ENCODE measurements at regions not wholly inside any gene's neighbourhood (a gene's known extent, or its start where the extent isn't known, plus 50 kb on each side); places are given as distances from the start of the nearest gene placed in this dataset.

DNA sequence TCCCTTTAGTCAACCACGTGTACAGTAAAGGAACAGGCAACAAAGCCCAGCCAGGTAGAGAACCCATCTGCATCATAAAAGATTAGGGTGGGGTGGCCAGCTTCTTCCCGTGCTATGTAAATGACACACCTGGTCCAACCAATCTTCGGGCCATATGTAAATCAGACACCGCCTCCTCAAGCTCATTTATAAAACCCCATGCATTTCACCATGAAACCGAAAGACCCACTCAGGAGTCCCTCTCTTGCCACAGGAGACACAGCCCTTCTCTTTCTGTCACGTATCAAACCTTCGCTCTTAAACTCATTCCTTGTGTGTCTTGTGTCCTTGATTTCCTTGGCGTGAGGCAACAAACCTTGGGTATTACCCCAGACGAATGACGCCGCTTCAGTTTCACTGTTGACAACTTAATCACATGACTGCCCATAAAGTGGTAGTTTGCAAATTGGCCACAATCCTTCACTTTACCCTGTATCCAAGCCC, 59.8 kb upstream of the TBPL2 start:
- Histone ChIP-seq H3K9me3 (ENCODE audit: control extremely low read depth in 1 of 5, control insufficient read depth in 4 of 5, insufficient read depth in 2 of 5, low read depth in 1 of 5, low read length in 4 of 5) (no peaks in the 10 kb centered on the region), H3K4me1 (ENCODE audit: control extremely low read depth in 1 of 4, control insufficient read depth in 4 of 4, insufficient read depth in 4 of 4, low read length in 3 of 4) (no peaks in the 10 kb centered on the region), H3K36me3 (ENCODE audit: control insufficient read depth in 4 of 4, insufficient read depth in 4 of 4, low read length in 3 of 4) (no peaks in the 10 kb centered on the region), H3K27me3 (replicated peaks in 2 of 5; ENCODE audit: control insufficient read depth in 4 of 5, insufficient read depth in 5 of 5, low read length in 4 of 5) (no peaks in the 10 kb centered on the region), H3K4me3 (ENCODE audit: control insufficient read depth in 1 of 7, extremely low read depth in 1 of 7, insufficient read depth in 4 of 7, low read depth in 2 of 7, low read length in 6 of 7) (no peak overlapping the region), H3K27ac (ENCODE audit: insufficient read depth in 1 of 2, low read depth in 1 of 2, low read length in 2 of 2, poor library complexity in 1 of 2, severe bottlenecking in 2 of 2) (no peak overlapping the region)
- CTCF ChIA-PET: no interaction called here
- WGBS (ENCODE audit: insufficient coverage): 96% methylated on average over 11 of the region's 11 CpGs
- POLR2A ChIA-PET: no interaction called here
- DNase-seq: no peak

DNA sequence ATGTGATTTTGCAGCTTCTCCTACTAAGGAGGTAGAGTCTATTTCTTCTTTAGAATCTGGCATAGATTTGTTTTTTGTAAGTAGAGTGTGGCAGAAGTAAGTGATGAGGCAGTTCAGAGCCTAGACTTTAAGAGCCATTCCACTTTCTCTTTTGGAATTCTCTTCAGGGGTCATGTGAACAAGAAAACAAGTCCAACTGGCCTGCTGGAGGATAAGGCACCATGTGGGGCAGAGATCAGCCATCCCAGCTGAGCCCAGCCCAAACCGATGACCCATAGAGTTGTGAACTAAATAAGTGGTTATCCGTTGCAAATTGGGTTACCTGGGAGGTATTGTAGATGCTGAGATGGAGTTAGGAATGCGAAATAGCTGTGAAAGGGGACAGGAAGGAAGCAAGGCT, 60.3 kb upstream of the TBPL2 start:
- no peak overlapping the region for H3K27ac ChIP-seq (ENCODE audit: insufficient read depth in 1 of 2, low read depth in 1 of 2, low read length in 2 of 2, poor library complexity in 1 of 2, severe bottlenecking in 2 of 2)
- no peaks in the 10 kb centered on the region for H3K36me3 ChIP-seq (ENCODE audit: control insufficient read depth in 4 of 4, insufficient read depth in 4 of 4, low read length in 3 of 4)
- DNase-seq: no peak
- no peaks in the 10 kb centered on the region for H3K27me3 ChIP-seq (replicated peaks in 2 of 5; ENCODE audit: control insufficient read depth in 4 of 5, insufficient read depth in 5 of 5, low read length in 4 of 5)
- ChIA-PET POLR2A (no interaction called here), CTCF (no interaction called here)
- 94% methylated on average over 2 of the region's 3 CpGs for WGBS (ENCODE audit: insufficient coverage)
- H3K9me3 ChIP-seq (ENCODE audit: control extremely low read depth in 1 of 5, control insufficient read depth in 4 of 5, insufficient read depth in 2 of 5, low read depth in 1 of 5, low read length in 4 of 5): no peaks in the 10 kb centered on the region
- H3K4me1 ChIP-seq (ENCODE audit: control extremely low read depth in 1 of 4, control insufficient read depth in 4 of 4, insufficient read depth in 4 of 4, low read length in 3 of 4): no peaks in the 10 kb centered on the region
- no peak overlapping the region for H3K4me3 ChIP-seq (ENCODE audit: control insufficient read depth in 1 of 7, extremely low read depth in 1 of 7, insufficient read depth in 4 of 7, low read depth in 2 of 7, low read length in 6 of 7)

DNA sequence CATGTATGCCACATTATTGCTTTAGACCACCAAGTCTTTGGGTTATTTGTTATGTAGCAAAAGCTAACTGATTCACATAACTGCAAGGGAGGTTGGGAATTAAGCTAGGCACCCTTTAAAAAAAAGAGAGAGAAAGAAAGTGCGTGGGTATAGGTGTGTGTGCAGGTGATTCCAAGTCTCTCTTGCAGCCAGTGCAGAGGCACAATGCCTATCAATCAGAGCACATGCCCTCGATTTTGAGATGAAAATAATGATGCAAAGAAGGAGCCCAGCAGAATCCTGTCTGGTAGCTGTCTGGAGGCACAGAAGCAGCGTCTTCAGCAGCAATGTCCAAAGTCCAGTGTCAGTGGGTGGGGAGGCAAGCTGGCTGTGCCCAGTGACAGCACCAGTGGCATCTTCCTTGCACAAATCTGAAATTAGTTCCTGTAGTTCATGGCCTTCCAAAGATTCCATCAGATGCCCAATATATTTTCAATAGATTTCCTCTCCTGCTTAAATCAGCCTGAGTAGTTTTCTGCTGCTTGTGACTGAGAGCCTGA, 62.4 kb upstream of the TBPL2 start:
- Histone ChIP-seq H3K27ac (ENCODE audit: insufficient read depth in 1 of 2, low read depth in 1 of 2, low read length in 2 of 2, poor library complexity in 1 of 2, severe bottlenecking in 2 of 2) (no peak overlapping the region), H3K4me1 (ENCODE audit: control extremely low read depth in 1 of 4, control insufficient read depth in 4 of 4, insufficient read depth in 4 of 4, low read length in 3 of 4) (no peaks in the 10 kb centered on the region), H3K9me3 (ENCODE audit: control extremely low read depth in 1 of 5, control insufficient read depth in 4 of 5, insufficient read depth in 2 of 5, low read depth in 1 of 5, low read length in 4 of 5) (no peaks in the 10 kb centered on the region), H3K27me3 (replicated peaks in 2 of 5; ENCODE audit: control insufficient read depth in 4 of 5, insufficient read depth in 5 of 5, low read length in 4 of 5) (no peaks in the 10 kb centered on the region), H3K36me3 (ENCODE audit: control insufficient read depth in 4 of 4, insufficient read depth in 4 of 4, low read length in 3 of 4) (no peaks in the 10 kb centered on the region), H3K4me3 (ENCODE audit: control insufficient read depth in 1 of 7, extremely low read depth in 1 of 7, insufficient read depth in 4 of 7, low read depth in 2 of 7, low read length in 6 of 7) (no peak overlapping the region)
- DNase-seq: no peak
- ChIA-PET POLR2A (no interaction called here), CTCF (no interaction called here)
- WGBS (ENCODE audit: insufficient coverage): 91% methylated on average over 3 of the region's 3 CpGs

DNA sequence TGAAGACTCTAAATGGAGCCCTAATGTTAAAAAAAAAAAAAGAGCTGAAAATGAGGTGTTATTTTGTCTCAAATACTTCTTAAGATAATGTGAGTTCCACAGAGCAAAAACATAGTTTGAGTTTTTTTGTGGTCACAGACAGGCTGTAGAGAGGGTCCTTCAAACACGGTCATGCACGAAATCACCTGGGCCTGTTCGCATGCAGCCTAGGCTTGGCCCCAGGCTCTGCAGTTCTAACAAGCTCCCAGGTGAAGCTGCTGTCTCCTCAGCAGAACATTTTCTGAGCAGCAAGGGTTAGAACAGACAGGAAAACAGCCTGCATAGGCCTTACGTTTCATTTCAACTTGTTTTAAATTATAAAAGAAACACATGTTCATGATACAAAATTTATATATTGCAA, 65.4 kb upstream of the TBPL2 start:
- DNase-seq: no peak
- WGBS (ENCODE audit: insufficient coverage): 98% methylated on average over 3 of the region's 4 CpGs
- CTCF ChIA-PET: no interaction called here
- Histone ChIP-seq H3K27ac (ENCODE audit: insufficient read depth in 1 of 2, low read depth in 1 of 2, low read length in 2 of 2, poor library complexity in 1 of 2, severe bottlenecking in 2 of 2) (no peak overlapping the region), H3K27me3 (replicated peaks in 2 of 5; ENCODE audit: control insufficient read depth in 4 of 5, insufficient read depth in 5 of 5, low read length in 4 of 5) (no peaks in the 10 kb centered on the region), H3K4me1 (ENCODE audit: control extremely low read depth in 1 of 4, control insufficient read depth in 4 of 4, insufficient read depth in 4 of 4, low read length in 3 of 4) (no peaks in the 10 kb centered on the region), H3K36me3 (ENCODE audit: control insufficient read depth in 4 of 4, insufficient read depth in 4 of 4, low read length in 3 of 4) (no peaks in the 10 kb centered on the region), H3K9me3 (ENCODE audit: control extremely low read depth in 1 of 5, control insufficient read depth in 4 of 5, insufficient read depth in 2 of 5, low read depth in 1 of 5, low read length in 4 of 5) (peaks cover 0 to 1% (median 0%) of the 10 kb centered on the region in 5 experiments), H3K4me3 (ENCODE audit: control insufficient read depth in 1 of 7, extremely low read depth in 1 of 7, insufficient read depth in 4 of 7, low read depth in 2 of 7, low read length in 6 of 7) (no peak overlapping the region)
- POLR2A ChIA-PET: no interaction called here

DNA sequence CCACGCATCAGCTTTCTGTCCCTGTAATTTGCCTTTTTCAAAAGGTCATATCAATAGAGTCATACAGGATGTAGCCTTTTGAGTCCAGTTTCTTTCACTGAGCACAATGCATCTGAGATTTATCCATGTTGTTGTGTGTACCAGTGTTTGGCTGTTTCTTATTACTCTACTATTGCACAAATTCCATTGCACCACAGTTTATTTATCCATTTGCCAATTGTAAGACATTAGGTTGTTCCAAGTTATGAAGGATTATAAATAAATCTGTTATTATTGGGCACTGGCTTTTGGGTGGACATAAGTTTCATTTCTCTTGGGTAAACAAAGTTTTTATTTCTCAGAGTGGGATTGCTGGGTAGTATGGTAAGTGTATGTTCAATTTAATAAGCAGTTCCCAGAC, 68.3 kb upstream of the TBPL2 start:
- CTCF ChIA-PET: no interaction called here
- no peak for DNase-seq
- no CpG with 5 or more reads among the region's 1 CpG for WGBS (ENCODE audit: insufficient coverage)
- H3K27me3 ChIP-seq (replicated peaks in 2 of 5; ENCODE audit: control insufficient read depth in 4 of 5, insufficient read depth in 5 of 5, low read length in 4 of 5): no peaks in the 10 kb centered on the region
- H3K9me3 ChIP-seq (ENCODE audit: control extremely low read depth in 1 of 5, control insufficient read depth in 4 of 5, insufficient read depth in 2 of 5, low read depth in 1 of 5, low read length in 4 of 5): peaks cover 0 to 3% (median 0%) of the 10 kb centered on the region in 5 experiments
- H3K27ac ChIP-seq (ENCODE audit: insufficient read depth in 1 of 2, low read depth in 1 of 2, low read length in 2 of 2, poor library complexity in 1 of 2, severe bottlenecking in 2 of 2): no peak overlapping the region
- H3K4me3 ChIP-seq (ENCODE audit: control insufficient read depth in 1 of 7, extremely low read depth in 1 of 7, insufficient read depth in 4 of 7, low read depth in 2 of 7, low read length in 6 of 7): no peak overlapping the region
- H3K36me3 ChIP-seq (ENCODE audit: control insufficient read depth in 4 of 4, insufficient read depth in 4 of 4, low read length in 3 of 4): no peaks in the 10 kb centered on the region
- POLR2A ChIA-PET: no interaction called here
- no peaks in the 10 kb centered on the region for H3K4me1 ChIP-seq (ENCODE audit: control extremely low read depth in 1 of 4, control insufficient read depth in 4 of 4, insufficient read depth in 4 of 4, low read length in 3 of 4)

DNA sequence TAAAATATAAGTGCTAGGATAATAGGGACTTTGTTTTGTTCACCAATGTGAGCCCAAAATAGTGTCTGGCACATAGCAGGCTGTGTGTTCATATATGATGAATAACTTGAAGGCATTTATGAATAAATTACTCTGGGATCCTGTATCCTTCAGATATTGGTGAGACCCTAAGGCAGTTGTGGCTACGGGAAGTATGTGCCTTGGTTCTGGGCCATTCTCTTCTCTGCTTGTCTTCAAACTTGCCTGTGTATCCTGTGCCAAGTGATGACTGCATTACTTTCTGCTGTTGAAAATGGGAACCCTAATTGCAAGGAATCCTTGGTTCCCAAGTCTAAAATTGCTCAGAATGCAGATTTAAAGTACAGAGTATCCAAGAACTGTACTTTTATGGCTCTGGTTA, 67.6 kb upstream of the KTN1 start:
- Histone ChIP-seq H3K27ac (ENCODE audit: insufficient read depth in 1 of 2, low read depth in 1 of 2, low read length in 2 of 2, poor library complexity in 1 of 2, severe bottlenecking in 2 of 2) (no peak overlapping the region), H3K36me3 (ENCODE audit: control insufficient read depth in 4 of 4, insufficient read depth in 4 of 4, low read length in 3 of 4) (no peaks in the 10 kb centered on the region), H3K4me3 (ENCODE audit: control insufficient read depth in 1 of 7, extremely low read depth in 1 of 7, insufficient read depth in 4 of 7, low read depth in 2 of 7, low read length in 6 of 7) (no peak overlapping the region), H3K9me3 (ENCODE audit: control extremely low read depth in 1 of 5, control insufficient read depth in 4 of 5, insufficient read depth in 2 of 5, low read depth in 1 of 5, low read length in 4 of 5) (peaks cover 0 to 3% (median 0%) of the 10 kb centered on the region in 5 experiments), H3K27me3 (replicated peaks in 2 of 5; ENCODE audit: control insufficient read depth in 4 of 5, insufficient read depth in 5 of 5, low read length in 4 of 5) (no peaks in the 10 kb centered on the region), H3K4me1 (ENCODE audit: control extremely low read depth in 1 of 4, control insufficient read depth in 4 of 4, insufficient read depth in 4 of 4, low read length in 3 of 4) (no peaks in the 10 kb centered on the region)
- no peak for DNase-seq
- ChIA-PET CTCF (no interaction called here), POLR2A (no interaction called here)
- 100% methylated on average over 1 of the region's 1 CpG for WGBS (ENCODE audit: insufficient coverage)

DNA sequence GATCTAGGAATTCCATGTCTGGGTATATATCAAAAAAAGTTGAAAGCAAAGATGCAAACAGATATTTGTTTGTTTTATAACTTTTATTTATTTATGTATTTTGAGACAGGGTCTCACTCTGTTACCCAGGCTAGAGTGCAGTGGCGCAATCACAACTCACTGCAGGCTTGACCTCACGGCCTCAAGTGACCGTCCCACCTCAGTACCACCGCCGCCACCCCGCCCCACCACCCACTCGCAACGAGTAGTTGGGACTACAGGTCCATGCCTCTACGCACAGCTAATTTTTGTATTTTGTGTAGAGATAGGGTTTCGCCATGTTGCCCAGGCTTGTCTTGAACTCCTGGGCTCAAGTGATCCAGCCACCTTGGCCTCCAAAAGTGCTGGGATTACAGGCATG, 66.5 kb upstream of the KTN1 start:
- Histone ChIP-seq H3K4me1 (ENCODE audit: control extremely low read depth in 1 of 4, control insufficient read depth in 4 of 4, insufficient read depth in 4 of 4, low read length in 3 of 4) (no peaks in the 10 kb centered on the region), H3K27me3 (replicated peaks in 2 of 5; ENCODE audit: control insufficient read depth in 4 of 5, insufficient read depth in 5 of 5, low read length in 4 of 5) (no peaks in the 10 kb centered on the region), H3K36me3 (ENCODE audit: control insufficient read depth in 4 of 4, insufficient read depth in 4 of 4, low read length in 3 of 4) (no peaks in the 10 kb centered on the region), H3K27ac (ENCODE audit: insufficient read depth in 1 of 2, low read depth in 1 of 2, low read length in 2 of 2, poor library complexity in 1 of 2, severe bottlenecking in 2 of 2) (no peak overlapping the region), H3K4me3 (ENCODE audit: control insufficient read depth in 1 of 7, extremely low read depth in 1 of 7, insufficient read depth in 4 of 7, low read depth in 2 of 7, low read length in 6 of 7) (no peak overlapping the region), H3K9me3 (ENCODE audit: control extremely low read depth in 1 of 5, control insufficient read depth in 4 of 5, insufficient read depth in 2 of 5, low read depth in 1 of 5, low read length in 4 of 5) (peaks cover 0 to 3% (median 0%) of the 10 kb centered on the region in 5 experiments)
- ChIA-PET POLR2A (no interaction called here), CTCF (no interaction called here)
- DNase-seq: no peak
- 97% methylated on average over 5 of the region's 10 CpGs for WGBS (ENCODE audit: insufficient coverage)

Measured in common myeloid progenitor, CD34-positive (primary cell).